ENCODE measurements at regions not wholly inside any gene's neighbourhood (a gene's known extent, or its start where the extent isn't known, plus 50 kb on each side); places are given as distances from the start of the nearest gene placed in this dataset.

DNA sequence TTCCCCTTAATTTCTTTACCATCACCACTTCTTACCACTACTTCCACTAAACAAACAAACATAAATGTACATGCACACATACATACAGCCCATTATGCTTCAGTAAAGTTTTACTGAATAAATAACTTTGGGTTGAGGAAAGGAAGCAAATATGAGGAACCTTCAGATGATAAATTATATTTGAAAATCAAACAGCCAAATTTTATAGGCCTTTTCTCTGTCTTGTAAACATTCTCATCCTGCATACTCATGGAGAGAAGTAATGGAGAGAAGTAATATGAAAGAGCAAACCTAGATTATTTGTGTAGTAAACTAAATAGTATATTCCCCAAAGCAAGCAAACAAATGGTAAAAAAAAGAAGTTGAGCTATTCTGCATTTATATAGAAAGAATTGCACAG is 658.3 kb upstream of the RORB start:
- ATAC-seq (no peak), DNase-seq (no peak)
- H3K9me3 ChIP-seq = no peaks in the 10 kb centered on the region
- intact Hi-C loops (cut with DNase I) = no loop called here
- no peaks in the 10 kb centered on the region for H3K36me3 ChIP-seq (replicated peaks in 1 of 2; ENCODE audit: insufficient read depth in 1 of 2, low read depth in 2 of 2)
- no peaks in the 10 kb centered on the region for H3K4me1 ChIP-seq
- TF ChIP-seq, protein P1, sequence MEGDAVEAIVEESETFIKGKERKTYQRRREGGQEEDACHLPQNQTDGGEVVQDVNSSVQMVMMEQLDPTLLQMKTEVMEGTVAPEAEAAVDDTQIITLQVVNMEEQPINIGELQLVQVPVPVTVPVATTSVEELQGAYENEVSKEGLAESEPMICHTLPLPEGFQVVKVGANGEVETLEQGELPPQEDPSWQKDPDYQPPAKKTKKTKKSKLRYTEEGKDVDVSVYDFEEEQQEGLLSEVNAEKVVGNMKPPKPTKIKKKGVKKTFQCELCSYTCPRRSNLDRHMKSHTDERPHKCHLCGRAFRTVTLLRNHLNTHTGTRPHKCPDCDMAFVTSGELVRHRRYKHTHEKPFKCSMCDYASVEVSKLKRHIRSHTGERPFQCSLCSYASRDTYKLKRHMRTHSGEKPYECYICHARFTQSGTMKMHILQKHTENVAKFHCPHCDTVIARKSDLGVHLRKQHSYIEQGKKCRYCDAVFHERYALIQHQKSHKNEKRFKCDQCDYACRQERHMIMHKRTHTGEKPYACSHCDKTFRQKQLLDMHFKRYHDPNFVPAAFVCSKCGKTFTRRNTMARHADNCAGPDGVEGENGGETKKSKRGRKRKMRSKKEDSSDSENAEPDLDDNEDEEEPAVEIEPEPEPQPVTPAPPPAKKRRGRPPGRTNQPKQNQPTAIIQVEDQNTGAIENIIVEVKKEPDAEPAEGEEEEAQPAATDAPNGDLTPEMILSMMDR (IDR thresholded peaks at IDR 0.05) = no peak
- no peak for TF ChIP-seq POLR2A (IDR thresholded peaks at IDR 0.05)
- H3K4me3 ChIP-seq = no peak overlapping the region
- no peaks in the 10 kb centered on the region for H3K27me3 ChIP-seq
- no peak overlapping the region for H3K27ac ChIP-seq

DNA sequence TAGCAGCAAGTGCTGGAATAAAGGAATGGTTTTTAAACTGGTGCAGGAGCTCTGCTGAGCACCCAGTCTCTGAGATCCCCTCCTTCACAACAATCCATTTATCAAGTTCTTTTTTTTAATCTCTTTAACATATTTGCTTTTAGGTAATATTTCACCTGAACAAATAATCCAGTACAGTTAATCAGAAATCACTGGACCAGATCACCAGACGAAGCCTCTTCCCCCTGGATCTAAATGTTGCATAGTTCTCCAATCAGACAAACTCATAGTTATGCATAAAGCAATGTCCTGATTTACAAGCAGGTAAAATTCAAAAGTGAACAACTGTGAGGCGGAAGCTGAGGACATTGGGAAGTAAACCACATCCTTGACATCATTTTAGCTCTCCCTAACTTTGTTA is 657.7 kb upstream of the RORB start:
- H3K27ac ChIP-seq = no peak overlapping the region
- no peak for DNase-seq
- WGBS, 2 donors = 27 to 31% methylated on average over 2 of the region's 2 CpGs
- no peaks in the 10 kb centered on the region for H3K36me3 ChIP-seq (replicated peaks in 1 of 2; ENCODE audit: insufficient read depth in 1 of 2, low read depth in 2 of 2)
- H3K4me1 ChIP-seq = no peaks in the 10 kb centered on the region
- no peak for ATAC-seq
- no peak overlapping the region for H3K4me3 ChIP-seq
- H3K27me3 ChIP-seq = no peaks in the 10 kb centered on the region
- intact Hi-C loops (cut with DNase I) = no loop called here
- TF ChIP-seq, protein P1 (IDR thresholded peaks at IDR 0.05) = no peak
- TF ChIP-seq POLR2A (IDR thresholded peaks at IDR 0.05) = no peak
- no peaks in the 10 kb centered on the region for H3K9me3 ChIP-seq

DNA sequence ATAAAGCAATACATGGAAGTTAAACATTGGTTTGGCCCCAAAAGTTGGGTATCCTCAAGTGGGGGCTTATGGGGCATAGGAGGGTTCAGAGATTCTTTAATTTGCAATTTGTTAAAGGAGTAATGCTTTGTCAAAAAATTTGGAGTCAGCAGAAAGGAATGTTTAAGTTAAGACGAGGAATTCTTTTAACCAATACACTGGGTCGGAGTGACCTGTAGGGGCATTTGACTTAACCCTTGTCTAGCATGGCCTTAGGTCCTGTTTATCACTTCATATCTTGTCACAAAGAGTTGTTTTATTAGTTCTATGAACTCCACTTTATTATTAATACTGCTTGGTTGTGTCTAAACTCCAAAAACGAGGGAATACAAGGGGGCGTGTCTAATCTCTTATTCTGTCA is 656.1 kb upstream of the RORB start:
- WGBS, 2 donors = 32 to 50% methylated on average over 4 of the region's 4 CpGs
- no peak overlapping the region for H3K27ac ChIP-seq
- DNase-seq (no peak), ATAC-seq (no peak)
- no peaks in the 10 kb centered on the region for H3K36me3 ChIP-seq (replicated peaks in 1 of 2; ENCODE audit: insufficient read depth in 1 of 2, low read depth in 2 of 2)
- intact Hi-C loops (cut with DNase I) = no loop called here
- TF ChIP-seq POLR2A (IDR thresholded peaks at IDR 0.05) = no peak
- TF ChIP-seq, protein P1 (IDR thresholded peaks at IDR 0.05) = no peak
- no peaks in the 10 kb centered on the region for H3K27me3 ChIP-seq
- no peaks in the 10 kb centered on the region for H3K4me1 ChIP-seq
- no peak overlapping the region for H3K4me3 ChIP-seq
- H3K9me3 ChIP-seq = no peaks in the 10 kb centered on the region

DNA sequence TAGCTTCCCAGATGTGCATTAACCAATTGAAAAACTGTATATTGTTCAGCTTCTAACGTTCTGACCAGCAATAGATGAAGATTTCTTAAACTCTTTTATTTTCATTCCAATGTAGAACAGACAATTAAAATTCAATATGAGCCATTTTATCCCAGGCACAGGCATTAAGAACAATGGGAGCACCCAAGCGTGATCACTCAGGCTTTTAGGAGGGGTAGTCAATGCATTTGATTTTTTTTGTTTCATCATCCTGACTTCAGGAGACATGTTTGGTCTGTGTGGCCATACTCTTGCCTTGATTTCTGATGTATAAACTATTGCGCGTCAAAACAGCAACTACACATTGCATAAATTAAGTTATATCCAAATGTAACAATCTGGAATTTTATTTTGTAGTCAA is 653.0 kb upstream of the RORB start:
- Histone ChIP-seq H3K36me3 (replicated peaks in 1 of 2; ENCODE audit: insufficient read depth in 1 of 2, low read depth in 2 of 2) (no peaks in the 10 kb centered on the region), H3K27me3 (no peaks in the 10 kb centered on the region), H3K4me1 (no peaks in the 10 kb centered on the region), H3K9me3 (no peaks in the 10 kb centered on the region), H3K27ac (no peak overlapping the region), H3K4me3 (no peak overlapping the region)
- 70 to 76% methylated on average over 4 of the region's 4 CpGs for WGBS, 2 donors
- no peak for DNase-seq
- intact Hi-C loops (cut with DNase I) = no loop called here
- ATAC-seq = no peak
- TF ChIP-seq, protein P1 (IDR thresholded peaks at IDR 0.05) = no peak
- TF ChIP-seq POLR2A (IDR thresholded peaks at IDR 0.05) = no peak

DNA sequence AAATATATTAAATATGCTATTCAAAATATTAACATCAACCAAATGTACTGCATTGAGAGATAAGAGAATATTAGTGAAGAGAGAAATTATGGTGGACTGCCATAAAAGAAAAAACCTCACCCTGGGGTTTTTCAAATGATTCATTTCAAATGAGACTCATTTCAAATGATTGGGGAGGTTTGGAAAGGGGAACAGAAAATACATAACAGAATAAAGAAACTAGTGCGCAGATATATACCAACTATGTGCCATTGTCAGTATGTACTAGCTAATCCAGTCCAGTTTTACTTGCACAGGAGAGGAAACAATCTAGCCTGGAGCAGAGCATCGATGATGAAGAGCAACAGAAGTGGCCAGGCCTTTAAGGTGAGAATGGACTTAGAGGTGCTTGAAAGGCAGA is 651.6 kb upstream of the RORB start:
- no peak for ATAC-seq
- no peaks in the 10 kb centered on the region for H3K4me1 ChIP-seq
- DNase-seq = no peak
- no peaks in the 10 kb centered on the region for H3K36me3 ChIP-seq (replicated peaks in 1 of 2; ENCODE audit: insufficient read depth in 1 of 2, low read depth in 2 of 2)
- H3K4me3 ChIP-seq = no peak overlapping the region
- H3K27ac ChIP-seq = no peak overlapping the region
- no peaks in the 10 kb centered on the region for H3K9me3 ChIP-seq
- intact Hi-C loops (cut with DNase I) = no loop called here
- H3K27me3 ChIP-seq = no peaks in the 10 kb centered on the region
- TF ChIP-seq, protein P1 (IDR thresholded peaks at IDR 0.05) = no peak
- TF ChIP-seq POLR2A (IDR thresholded peaks at IDR 0.05) = no peak
- 64 to 85% methylated on average over 2 of the region's 2 CpGs for WGBS, 2 donors

All from body of pancreas (tissue), 4 donors.